SK-N-SH (cell line): ENCODE measurements at regions not wholly inside any gene's neighbourhood (a gene's known extent, or its start where the extent isn't known, plus 50 kb on each side); places are given as distances from the start of the nearest gene placed in this dataset.

Experiments
- CTCF ChIA-PET: fragments of 300-600, 350-600 bp; formaldehyde crosslinking; extraction: SDS; loops from one replicate; lab custom pipeline; 2021; lab: Yijun Ruan, JAX
- POLR2A ChIA-PET: fragments of 350-600 bp; sonication (Branson Sonifier 250); formaldehyde crosslinking; extraction: SDS; loops from one replicate; lab custom pipeline; 2020; ENCODE audit warnings: antibody characterized with exemption, inconsistent platforms; lab: Yijun Ruan, JAX
- DNase-seq: peaks from one replicate; pipeline ENCODE4 v3.0.0; 2012
- H2AFZ ChIP-seq: fragments of 200-600 bp; sonication (generic); 2 replicates; pipeline ENCODE4 v1.8.1; 2016; ENCODE audit warnings: antibody characterized with exemption, mild to moderate bottlenecking, low read depth
- H3F3A ChIP-seq: fragments of 200-600 bp; sonication (generic); replicated peaks from 2 replicates; pipeline ENCODE3; 2016; ENCODE audit warnings: antibody characterized with exemption, mild to moderate bottlenecking; ENCODE audit not compliant: insufficient read depth
- H3K27ac ChIP-seq, 2 experiments: fragments of 200-500 bp in 1 of 2; fragments of 200-600 bp in 1 of 2; sonication (Bioruptor generic) in 1 of 2; sonication (generic), shearing (Covaris generic) in 1 of 2; 2 replicates each; pipeline versions ENCODE4 v1.5.1 to v1.6.1; 2014 to 2016; ENCODE audit warnings: low read depth in 2 of 2, inconsistent platforms in 1 of 2, low read length in 1 of 2, mild to moderate bottlenecking in 1 of 2, mixed read lengths in 1 of 2
- H3K27me3 ChIP-seq: fragments of 200-600 bp; sonication (generic), shearing (Covaris generic); 2 replicates; pipeline ENCODE4 v1.6.1; 2016; ENCODE audit warnings: mixed run types; ENCODE audit not compliant: insufficient read depth
- H3K36me3 ChIP-seq, 2 experiments: fragments of 200-500 bp in 1 of 2; fragments of 200-600 bp in 1 of 2; sonication (Bioruptor generic) in 1 of 2; sonication (generic) in 1 of 2; replicated peaks in 1 of 2; 2 replicates each; pipeline versions ENCODE3 to v1.5.1; 2014 to 2016; ENCODE audit warnings: low read length in 1 of 2, mild to moderate bottlenecking in 1 of 2; ENCODE audit not compliant: insufficient read depth in 2 of 2, control insufficient read depth in 1 of 2
- H3K4me1 ChIP-seq, 2 experiments: fragments of 200-500 bp in 1 of 2; fragments of 200-600 bp in 1 of 2; sonication (Bioruptor generic) in 1 of 2; sonication (generic), shearing (Covaris generic) in 1 of 2; 2 replicates each; pipeline versions ENCODE4 v1.5.1 to v1.6.1; 2014 to 2016; ENCODE audit warnings: low read depth in 1 of 2, low read length in 1 of 2, mixed run types in 1 of 2; ENCODE audit not compliant: insufficient read depth in 2 of 2, control insufficient read depth in 1 of 2
- H3K4me2 ChIP-seq: fragments of 200-600 bp; sonication (generic), shearing (Covaris generic); 2 replicates; pipeline ENCODE4 v1.6.1; 2017; ENCODE audit warnings: mixed run types
- H3K4me3 ChIP-seq, 2 experiments: fragments of 200-500 bp in 1 of 2; fragments of 200-600 bp in 1 of 2; sonication (Bioruptor generic) in 1 of 2; sonication (generic), shearing (Covaris generic) in 1 of 2; 2 replicates each; pipeline versions ENCODE4 v1.5.1 to v1.8.1; 2014 to 2016; ENCODE audit warnings: low read depth in 2 of 2, inconsistent platforms in 1 of 2, low read length in 1 of 2, mild to moderate bottlenecking in 1 of 2, mixed read lengths in 1 of 2, moderate library complexity in 1 of 2
- H3K79me2 ChIP-seq: fragments of 200-600 bp; sonication (generic); 2 replicates; pipeline ENCODE4 v1.8.1; 2017; ENCODE audit warnings: mild to moderate bottlenecking; ENCODE audit not compliant: insufficient read depth
- H3K9ac ChIP-seq: fragments of 200-600 bp; sonication (generic); 2 replicates; pipeline ENCODE4 v1.6.1; 2017; ENCODE audit warnings: mixed run types
- H3K9me2 ChIP-seq: fragments of 200-600 bp; sonication (generic); 2 replicates; pipeline ENCODE4 v1.6.1; 2017; ENCODE audit warnings: mixed run types
- H3K9me3 ChIP-seq: fragments of 200-600 bp; sonication (generic); 2 replicates; pipeline ENCODE4 v1.6.1; 2017; ENCODE audit warnings: mixed run types, mild to moderate bottlenecking, moderate library complexity
- H4K20me1 ChIP-seq: fragments of 200-600 bp; sonication (generic); 2 replicates; pipeline ENCODE4 v1.6.1; 2017; ENCODE audit warnings: mild to moderate bottlenecking, mixed run types; ENCODE audit not compliant: insufficient read depth
- ELF1 ChIP-seq: IDR thresholded peaks from 2 replicates; pipeline ENCODE4 v1.4.0; 2012
- JUND ChIP-seq: IDR thresholded peaks from 2 replicates; pipeline ENCODE4 v1.4.0; 2012
- NFIC ChIP-seq: IDR thresholded peaks from 2 replicates; pipeline ENCODE4 v1.4.0; 2012; ENCODE audit warnings: borderline replicate concordance
- NRF1 ChIP-seq: IDR thresholded peaks from 2 replicates; pipeline ENCODE4 v1.6.1; 2012; ENCODE audit warnings: low read depth, mild to moderate bottlenecking, low read length
- POLR2AphosphoS5 ChIP-seq: IDR thresholded peaks from 2 replicates; pipeline ENCODE4 v1.6.1; 2012; ENCODE audit warnings: low read depth, low read length
- RXRA ChIP-seq: IDR thresholded peaks from 2 replicates; pipeline ENCODE4 v1.4.0; 2012; ENCODE audit warnings: low read depth, mild to moderate bottlenecking, borderline replicate concordance
- SIN3A ChIP-seq: IDR thresholded peaks from 2 replicates; pipeline ENCODE4 v1.6.1; 2012; ENCODE audit warnings: low read depth, mild to moderate bottlenecking, low read length, moderate library complexity, borderline replicate concordance
- TAF1 ChIP-seq: IDR thresholded peaks from 2 replicates; pipeline ENCODE4 v1.6.1; 2012; ENCODE audit warnings: low read depth, mild to moderate bottlenecking, low read length, moderate library complexity, borderline replicate concordance
- TCF12 ChIP-seq: IDR thresholded peaks from 2 replicates; pipeline ENCODE4 v1.4.0; 2012
- TEAD4 ChIP-seq: IDR thresholded peaks from 2 replicates; pipeline ENCODE4 v1.4.0; 2012; ENCODE audit warnings: mild to moderate bottlenecking, borderline replicate concordance; ENCODE audit not compliant: insufficient read depth
- YY1 ChIP-seq: IDR thresholded peaks from 2 replicates; pipeline ENCODE4 v1.4.0; 2012; ENCODE audit warnings: low read depth, mild to moderate bottlenecking
- TF ChIP-seq, protein P1 (sequence below): IDR thresholded peaks from 2 replicates; pipeline ENCODE4 v1.4.0; 2012; ENCODE audit warnings: low read depth, borderline replicate concordance
- TF ChIP-seq, protein P2 (sequence below): fragments of 150-350 bp; IDR thresholded peaks from 2 replicates; pipeline ENCODE4 v1.6.1; 2017; ENCODE audit warnings: antibody characterized with exemption, low read length, low read depth, borderline replicate concordance
- TF ChIP-seq, protein P3 (sequence below): IDR thresholded peaks from 2 replicates; pipeline ENCODE4 v1.4.0; 2012; ENCODE audit warnings: low read depth
- TF ChIP-seq, protein P4 (sequence below): fragments of 150-350 bp; IDR thresholded peaks from 2 replicates; pipeline ENCODE4 v1.6.1; 2016; ENCODE audit warnings: mild to moderate bottlenecking, low read depth, low read length
- TF ChIP-seq, protein P5 (sequence below): IDR thresholded peaks from 2 replicates; pipeline ENCODE4 v1.6.1; 2012; ENCODE audit warnings: mild to moderate bottlenecking, low read depth, low read length, moderate library complexity

DNA sequence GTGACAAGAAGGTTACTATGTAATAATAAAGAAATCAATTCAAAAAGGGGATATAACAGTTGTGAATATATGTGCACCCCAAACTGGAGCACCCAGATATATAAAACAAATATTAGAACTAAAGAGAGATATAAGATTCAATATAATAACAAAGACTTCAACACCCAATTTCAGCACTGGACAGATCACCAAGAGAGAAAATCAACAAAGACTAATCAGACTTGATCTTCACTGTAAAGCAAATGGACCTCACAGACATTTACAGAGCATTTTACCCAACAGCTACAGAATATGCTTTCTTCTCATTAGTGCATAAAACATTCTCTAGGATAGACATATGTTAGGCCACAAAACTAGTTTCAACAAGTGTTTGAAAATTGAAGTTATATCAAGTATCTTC is 287.7 kb downstream of the DSC3 start:
- Histone ChIP-seq H3K4me3 (no peak overlapping the region), H3K27ac (no peak overlapping the region), H3F3A (no peaks in the 10 kb centered on the region), H3K36me3 (no peaks in the 10 kb centered on the region), H3K9me3 (no peaks in the 10 kb centered on the region), H3K27me3 (no peaks in the 10 kb centered on the region), H3K79me2 (no peaks in the 10 kb centered on the region), H3K9me2 (no peaks in the 10 kb centered on the region), H2AFZ (no peak overlapping the region), H4K20me1 (no peaks in the 10 kb centered on the region), H3K9ac (no peak overlapping the region), H3K4me1 (no peaks in the 10 kb centered on the region), H3K4me2 (no peak overlapping the region)
- CTCF ChIA-PET = no interaction called here
- DNase-seq = no peak
- TF ChIP-seq, protein P1, sequence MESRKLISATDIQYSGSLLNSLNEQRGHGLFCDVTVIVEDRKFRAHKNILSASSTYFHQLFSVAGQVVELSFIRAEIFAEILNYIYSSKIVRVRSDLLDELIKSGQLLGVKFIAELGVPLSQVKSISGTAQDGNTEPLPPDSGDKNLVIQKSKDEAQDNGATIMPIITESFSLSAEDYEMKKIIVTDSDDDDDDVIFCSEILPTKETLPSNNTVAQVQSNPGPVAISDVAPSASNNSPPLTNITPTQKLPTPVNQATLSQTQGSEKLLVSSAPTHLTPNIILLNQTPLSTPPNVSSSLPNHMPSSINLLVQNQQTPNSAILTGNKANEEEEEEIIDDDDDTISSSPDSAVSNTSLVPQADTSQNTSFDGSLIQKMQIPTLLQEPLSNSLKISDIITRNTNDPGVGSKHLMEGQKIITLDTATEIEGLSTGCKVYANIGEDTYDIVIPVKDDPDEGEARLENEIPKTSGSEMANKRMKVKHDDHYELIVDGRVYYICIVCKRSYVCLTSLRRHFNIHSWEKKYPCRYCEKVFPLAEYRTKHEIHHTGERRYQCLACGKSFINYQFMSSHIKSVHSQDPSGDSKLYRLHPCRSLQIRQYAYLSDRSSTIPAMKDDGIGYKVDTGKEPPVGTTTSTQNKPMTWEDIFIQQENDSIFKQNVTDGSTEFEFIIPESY = no peak
- TF ChIP-seq, protein P2, sequence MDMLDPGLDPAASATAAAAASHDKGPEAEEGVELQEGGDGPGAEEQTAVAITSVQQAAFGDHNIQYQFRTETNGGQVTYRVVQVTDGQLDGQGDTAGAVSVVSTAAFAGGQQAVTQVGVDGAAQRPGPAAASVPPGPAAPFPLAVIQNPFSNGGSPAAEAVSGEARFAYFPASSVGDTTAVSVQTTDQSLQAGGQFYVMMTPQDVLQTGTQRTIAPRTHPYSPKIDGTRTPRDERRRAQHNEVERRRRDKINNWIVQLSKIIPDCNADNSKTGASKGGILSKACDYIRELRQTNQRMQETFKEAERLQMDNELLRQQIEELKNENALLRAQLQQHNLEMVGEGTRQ = no peak
- TF ChIP-seq NFIC = no peak
- no peak for TF ChIP-seq YY1
- TF ChIP-seq JUND = no peak
- TF ChIP-seq TCF12 = no peak
- TF ChIP-seq SIN3A = no peak
- no peak for TF ChIP-seq NRF1
- no peak for TF ChIP-seq ELF1
- TF ChIP-seq, protein P3, sequence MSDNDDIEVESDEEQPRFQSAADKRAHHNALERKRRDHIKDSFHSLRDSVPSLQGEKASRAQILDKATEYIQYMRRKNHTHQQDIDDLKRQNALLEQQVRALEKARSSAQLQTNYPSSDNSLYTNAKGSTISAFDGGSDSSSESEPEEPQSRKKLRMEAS = no peak
- no peak for TF ChIP-seq POLR2AphosphoS5
- TF ChIP-seq, protein P4, sequence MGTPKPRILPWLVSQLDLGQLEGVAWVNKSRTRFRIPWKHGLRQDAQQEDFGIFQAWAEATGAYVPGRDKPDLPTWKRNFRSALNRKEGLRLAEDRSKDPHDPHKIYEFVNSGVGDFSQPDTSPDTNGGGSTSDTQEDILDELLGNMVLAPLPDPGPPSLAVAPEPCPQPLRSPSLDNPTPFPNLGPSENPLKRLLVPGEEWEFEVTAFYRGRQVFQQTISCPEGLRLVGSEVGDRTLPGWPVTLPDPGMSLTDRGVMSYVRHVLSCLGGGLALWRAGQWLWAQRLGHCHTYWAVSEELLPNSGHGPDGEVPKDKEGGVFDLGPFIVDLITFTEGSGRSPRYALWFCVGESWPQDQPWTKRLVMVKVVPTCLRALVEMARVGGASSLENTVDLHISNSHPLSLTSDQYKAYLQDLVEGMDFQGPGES = no peak
- no peak for TF ChIP-seq TAF1
- TF ChIP-seq, protein P5, sequence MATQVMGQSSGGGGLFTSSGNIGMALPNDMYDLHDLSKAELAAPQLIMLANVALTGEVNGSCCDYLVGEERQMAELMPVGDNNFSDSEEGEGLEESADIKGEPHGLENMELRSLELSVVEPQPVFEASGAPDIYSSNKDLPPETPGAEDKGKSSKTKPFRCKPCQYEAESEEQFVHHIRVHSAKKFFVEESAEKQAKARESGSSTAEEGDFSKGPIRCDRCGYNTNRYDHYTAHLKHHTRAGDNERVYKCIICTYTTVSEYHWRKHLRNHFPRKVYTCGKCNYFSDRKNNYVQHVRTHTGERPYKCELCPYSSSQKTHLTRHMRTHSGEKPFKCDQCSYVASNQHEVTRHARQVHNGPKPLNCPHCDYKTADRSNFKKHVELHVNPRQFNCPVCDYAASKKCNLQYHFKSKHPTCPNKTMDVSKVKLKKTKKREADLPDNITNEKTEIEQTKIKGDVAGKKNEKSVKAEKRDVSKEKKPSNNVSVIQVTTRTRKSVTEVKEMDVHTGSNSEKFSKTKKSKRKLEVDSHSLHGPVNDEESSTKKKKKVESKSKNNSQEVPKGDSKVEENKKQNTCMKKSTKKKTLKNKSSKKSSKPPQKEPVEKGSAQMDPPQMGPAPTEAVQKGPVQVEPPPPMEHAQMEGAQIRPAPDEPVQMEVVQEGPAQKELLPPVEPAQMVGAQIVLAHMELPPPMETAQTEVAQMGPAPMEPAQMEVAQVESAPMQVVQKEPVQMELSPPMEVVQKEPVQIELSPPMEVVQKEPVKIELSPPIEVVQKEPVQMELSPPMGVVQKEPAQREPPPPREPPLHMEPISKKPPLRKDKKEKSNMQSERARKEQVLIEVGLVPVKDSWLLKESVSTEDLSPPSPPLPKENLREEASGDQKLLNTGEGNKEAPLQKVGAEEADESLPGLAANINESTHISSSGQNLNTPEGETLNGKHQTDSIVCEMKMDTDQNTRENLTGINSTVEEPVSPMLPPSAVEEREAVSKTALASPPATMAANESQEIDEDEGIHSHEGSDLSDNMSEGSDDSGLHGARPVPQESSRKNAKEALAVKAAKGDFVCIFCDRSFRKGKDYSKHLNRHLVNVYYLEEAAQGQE = no peak
- no peak for TF ChIP-seq RXRA
- TF ChIP-seq TEAD4 = no peak
- POLR2A ChIA-PET = no interaction called here
